AG08395 (cell line): ENCODE measurements at regions not wholly inside any gene's neighbourhood (a gene's known extent, or its start where the extent isn't known, plus 50 kb on each side); places are given as distances from the start of the nearest gene placed in this dataset.

Source experiments
- DNase-seq: peaks from one replicate; pipeline ENCODE4 v3.0.0; 2012; ENCODE audit warnings: mixed read lengths, low spot score

DNA sequence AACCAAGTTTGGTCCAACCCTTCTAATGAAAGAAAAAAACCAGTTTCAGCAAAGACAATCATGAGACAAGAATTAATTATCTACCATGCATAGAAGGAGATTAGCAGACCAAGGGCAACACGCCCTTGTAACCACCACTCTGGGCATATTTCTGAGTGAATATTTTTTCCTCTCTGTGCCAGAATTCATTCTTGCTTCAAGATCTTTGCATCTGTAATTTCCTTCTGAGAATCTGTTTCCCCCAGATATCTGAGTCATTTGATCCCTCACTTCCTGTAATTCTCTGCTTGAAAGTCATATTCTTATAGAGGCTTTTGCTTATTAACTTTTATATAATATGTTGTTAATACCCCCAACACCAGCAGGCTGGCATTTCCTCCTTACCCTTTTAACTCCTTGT lies 243.7 kb downstream of the SLC16A7 start:
- peak; percentile 5 for DNase-seq

DNA sequence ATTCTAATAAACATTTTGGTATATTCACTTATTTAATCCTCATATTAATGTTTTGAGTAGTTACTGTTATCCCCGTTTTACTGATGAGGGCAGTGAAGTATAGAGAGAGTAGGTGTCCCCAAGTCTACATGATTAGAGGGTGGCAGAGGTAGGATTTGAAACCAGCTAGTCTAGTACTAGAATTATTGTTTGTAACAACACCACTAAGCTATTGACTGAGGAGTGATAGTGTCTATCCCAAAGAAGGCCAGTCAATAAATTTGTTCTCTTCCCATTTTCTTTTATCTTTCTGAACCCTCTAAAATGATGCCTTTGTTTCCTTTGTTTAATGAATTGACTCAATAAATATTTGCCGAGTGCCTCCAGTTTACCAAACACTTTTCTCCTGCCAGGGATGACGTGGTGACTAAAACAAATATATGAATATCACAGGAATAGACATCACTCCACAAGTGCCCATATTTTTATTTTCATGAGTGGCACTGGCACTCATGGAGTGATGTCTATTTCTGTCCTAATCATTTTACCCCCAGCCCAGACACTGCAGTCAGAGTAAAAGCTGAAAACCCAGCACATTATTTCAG lies 247.5 kb downstream of the SLC16A7 start:
- no peak for DNase-seq

DNA sequence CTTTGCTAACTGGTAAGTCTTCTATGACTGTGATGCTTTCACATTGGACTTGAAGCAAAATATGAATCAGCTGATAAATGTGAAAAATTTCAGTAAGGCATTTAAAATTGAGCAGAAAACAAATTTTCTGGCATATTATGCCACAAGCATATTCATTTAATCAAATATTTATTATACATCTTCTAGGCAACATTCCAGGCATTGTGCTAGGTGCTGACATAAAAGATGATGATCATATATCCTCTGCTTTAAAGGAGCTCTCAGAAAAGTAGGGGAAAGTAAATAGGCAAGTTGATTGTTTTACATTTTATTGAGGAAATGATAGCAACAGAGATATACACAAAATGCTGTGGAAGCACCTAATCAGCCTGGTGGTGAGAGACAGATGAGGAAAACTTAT lies 248.9 kb downstream of the SLC16A7 start:
- no peak for DNase-seq

DNA sequence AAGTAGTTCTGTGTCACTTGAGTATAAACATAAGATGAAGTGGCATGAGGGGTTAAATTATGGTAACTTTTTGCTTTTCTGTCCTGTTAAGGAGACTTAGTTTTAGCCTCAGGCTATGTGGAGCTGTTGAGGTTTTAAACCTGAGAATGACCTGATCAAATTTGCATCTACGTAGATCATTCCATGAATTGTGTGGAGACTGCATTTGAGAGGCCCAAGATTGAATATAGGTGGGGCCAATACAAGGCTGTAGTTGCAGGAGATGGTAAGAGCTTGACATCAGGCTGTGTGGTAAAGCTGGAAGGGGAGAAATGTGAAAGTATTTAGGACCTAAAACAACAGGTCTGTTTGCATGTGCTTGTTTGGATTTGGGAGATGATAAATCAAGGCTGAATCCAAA lies 249.5 kb downstream of the SLC16A7 start:
- no peak for DNase-seq

DNA sequence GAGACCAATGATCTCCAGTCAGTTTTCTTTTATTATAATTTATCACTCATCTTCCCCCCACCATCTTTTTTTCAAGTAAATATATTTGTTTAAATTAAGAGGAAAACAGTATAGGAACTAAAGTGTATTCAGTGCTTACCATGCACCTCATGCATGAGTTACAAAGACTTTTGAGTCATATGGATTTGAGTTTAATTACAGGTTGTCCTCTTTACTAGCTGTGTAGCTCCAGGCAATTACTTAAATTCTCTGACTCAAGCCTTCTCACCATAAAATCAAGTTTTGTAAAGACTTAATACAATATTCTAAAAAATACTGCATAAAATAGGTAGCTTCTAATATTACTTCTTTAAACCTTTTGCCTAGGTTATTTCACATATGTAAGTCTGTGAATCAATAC lies 251.3 kb downstream of the SLC16A7 start:
- DNase-seq = no peak

DNA sequence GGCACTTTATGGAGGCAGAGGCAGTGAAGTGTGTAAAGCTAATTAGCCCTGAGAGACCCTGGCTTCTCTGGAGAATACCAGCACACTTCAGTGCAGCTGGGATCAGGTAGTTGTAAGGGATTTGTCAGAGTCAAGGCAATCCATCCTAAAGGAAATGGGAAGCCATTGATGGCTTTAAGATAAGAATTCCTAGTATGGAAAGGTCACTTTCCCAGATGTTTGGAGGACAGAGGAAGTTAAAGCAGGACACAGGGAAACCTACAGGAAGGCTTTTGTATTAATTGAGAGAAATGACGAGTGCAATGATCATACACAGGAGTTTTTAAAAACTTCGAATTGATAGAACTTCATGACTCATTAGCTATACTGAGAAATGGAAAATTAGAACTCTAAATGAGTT lies 254.4 kb downstream of the SLC16A7 start:
- DNase-seq = no peak

DNA sequence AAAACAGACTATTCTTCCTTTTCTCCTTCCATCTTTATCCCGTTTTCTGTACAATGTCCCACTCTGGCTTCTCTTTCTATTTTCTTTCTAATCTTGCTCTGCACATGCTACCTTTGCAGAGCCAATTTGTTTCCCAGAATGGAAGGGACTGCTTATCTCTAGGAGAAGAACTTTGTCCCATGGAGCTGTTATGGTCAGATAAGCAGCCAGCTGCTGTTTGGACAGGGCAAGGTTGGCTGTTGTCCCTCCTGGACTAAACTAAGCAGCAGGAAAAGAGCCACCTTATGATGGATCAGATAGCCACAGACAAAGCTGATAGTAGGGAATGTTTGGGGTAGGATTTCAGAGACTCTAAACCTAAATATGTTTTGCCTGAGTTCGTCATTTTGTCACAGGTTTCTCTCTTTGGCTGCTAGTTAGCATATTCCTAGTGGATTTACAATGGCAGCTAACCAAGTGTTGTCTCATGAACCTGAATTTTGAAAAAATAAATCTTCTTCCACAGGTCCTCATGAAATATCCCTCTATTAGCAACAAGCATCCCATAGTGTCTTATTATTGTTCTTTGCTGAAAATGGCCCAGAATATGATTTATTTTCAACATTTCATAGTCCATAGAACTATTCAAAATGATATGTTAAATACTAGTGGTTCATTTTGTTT lies 262.8 kb downstream of the SLC16A7 start:
- no peak for DNase-seq

DNA sequence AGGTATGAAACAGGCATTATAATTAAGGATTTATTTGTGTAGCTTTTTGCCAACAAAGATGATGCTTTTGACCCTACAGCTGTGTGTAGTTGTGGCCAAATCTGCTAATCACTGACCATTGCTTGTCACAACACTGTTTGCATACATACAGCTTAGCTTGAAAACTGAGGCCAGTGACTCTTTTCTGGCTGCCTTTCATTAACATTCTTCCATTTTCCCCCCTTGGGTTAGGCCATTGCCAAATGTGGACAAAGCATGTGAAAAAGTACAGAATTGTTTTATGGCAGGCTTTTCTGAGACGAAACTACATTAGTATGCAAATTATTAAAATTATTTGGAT lies 263.3 kb downstream of the SLC16A7 start:
- DNase-seq = no peak

DNA sequence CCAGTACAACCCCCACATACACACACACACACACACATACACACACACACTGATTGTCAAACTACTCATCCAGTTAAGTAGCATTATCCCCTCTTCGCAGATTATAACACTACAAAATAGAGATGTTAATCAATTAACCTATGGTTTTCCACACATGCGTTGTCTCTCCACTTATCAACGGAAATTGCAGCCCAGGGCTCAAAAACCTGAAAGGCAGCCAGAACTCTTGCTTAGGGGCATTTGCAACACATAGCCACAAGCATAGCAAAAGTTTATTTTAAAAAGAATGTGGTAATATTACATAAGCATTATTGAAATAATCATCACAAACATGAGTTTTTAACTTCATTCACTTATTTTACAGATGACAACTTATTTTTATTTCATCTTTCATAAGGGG lies 265.8 kb downstream of the SLC16A7 start:
- no peak for DNase-seq

DNA sequence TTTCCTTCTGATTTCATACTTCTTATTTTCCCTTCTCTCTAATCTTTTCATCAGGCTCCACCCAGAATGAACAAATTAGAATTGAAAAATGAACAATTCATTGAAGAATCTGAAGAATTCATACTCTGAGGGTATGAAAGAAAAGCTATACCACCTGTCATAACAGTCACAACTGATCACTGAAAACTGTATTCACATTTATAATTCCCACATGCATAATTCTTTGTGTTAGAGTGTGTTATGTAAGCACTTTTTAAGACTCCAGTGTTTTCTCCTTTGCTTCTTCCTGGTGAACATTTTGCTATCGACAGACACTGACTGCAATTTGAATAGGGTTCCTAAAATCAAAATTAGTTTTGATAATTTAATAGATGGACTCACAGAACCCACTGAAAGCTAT lies 271.2 kb downstream of the SLC16A7 start:
- no peak for DNase-seq

DNA sequence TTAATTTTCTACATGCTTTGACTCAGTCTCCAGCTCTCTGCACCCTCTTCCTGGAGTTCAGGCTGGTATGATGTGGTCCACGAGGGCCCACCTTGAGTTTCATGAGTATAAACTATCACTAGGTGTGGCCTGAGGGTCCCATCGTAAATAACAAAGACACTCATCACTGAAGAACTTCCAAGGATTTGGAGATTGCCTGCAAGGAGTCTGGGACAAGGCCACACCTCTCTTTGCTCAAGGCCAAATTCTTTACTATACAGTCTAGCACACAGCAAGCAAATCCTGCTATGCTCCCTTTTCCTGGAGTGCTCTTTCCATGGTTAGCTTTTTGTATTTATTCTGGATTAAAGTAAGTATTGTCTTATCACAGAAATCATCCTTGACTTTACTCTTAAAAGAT lies 271.9 kb downstream of the SLC16A7 start:
- no peak for DNase-seq

DNA sequence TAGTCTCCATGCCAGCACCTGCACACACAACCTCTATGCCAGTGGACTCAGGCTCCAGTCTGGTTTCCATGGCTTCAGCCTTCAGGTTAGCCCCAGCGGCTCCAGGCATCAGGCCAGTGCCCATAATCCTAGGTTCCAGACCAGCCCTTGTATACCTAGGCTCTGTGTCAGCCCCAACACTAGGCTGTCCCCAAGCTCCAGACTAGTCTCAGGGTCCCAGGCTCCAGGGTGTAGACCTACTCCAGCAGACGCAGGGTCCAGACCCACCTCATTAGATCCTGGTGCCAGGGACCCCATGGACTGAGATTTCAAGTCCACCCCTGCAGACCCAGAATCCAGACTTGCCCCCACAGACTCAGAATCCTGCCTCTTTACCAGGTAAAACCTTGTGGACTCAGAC lies 275.9 kb downstream of the SLC16A7 start:
- no peak for DNase-seq

DNA sequence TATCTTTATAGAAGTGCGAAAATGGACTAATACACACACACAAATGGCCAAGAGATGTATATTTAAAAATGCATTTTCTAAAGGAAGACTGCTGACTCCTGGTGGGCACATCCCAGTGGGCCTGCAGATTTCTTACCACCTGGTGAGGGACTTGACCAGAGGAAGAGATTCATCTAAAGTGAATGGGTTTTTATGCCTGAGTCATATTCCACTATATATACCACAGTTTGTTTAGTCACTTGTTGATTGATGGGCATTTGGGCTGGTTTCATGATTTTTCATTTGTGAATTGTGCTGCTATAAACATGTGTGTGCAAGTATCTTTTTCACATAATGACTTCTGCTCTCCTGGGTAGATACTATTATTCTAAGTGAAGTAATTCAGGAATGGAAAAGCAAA lies 277.3 kb downstream of the SLC16A7 start:
- DNase-seq = no peak

DNA sequence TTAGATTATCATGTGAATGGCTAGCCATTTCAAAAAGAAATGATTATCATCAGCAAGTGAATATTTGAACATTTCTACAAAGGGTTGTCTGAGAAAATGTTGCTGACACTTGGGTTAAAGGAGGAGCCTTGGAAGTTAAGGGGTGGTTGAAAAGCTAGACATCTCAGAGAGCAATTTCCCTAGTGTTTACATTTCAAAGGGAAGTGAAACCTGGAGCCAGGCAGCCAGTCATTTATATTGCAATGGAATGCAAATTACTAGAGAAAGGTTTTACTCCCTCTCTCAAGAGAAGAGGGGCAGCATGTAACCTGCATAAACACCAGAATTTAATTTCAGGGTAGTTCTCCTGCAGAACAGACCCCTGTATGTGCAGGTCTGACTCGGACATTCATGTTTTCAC lies 279.0 kb downstream of the SLC16A7 start:
- no peak for DNase-seq

DNA sequence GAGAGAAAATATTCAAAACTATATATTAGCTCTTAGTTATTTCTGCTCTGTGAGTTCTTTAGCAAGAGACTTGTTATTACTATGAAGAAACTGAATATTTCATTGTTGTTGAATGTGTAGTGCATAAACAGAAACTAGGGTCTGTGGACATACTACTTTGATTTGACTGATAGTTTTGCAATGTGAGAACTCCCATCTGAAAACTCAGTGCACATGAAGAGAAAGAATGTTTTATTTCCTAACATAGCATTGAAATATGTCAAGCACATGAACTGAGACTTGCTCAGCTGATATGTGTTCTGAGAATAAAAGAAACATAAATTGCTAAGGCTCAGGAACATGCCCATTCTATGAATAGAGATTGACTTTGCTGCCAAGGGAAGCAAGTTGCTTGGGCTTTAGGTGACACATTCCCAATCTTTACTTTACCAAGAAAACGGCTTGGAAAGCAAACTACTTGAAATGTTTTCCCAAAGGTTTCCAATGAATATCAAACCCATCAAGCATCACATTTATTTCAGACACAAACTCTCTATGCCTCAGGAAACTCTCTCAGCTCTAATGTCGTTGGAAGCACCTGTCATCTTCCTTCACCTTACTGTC lies 290.4 kb downstream of the SLC16A7 start:
- DNase-seq = no peak

DNA sequence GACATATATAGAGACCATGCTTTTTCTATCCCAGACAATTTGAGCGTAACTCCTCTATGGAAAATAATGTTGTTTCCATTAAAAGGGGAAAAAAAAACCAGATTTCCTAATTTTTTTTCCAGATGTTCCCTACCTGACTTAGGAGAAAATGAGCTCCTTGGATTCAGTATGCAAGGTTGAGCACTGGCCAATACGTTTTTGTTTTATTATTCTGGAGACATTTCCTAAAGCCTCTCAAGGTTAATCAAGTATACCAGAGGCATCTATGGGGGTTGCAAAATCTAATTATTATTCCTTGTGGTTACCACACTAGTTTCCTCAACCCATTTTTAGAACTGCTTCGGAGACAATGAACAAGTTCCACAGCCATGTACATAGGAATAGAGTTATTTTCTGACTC lies 291.3 kb downstream of the SLC16A7 start:
- DNase-seq = no peak

DNA sequence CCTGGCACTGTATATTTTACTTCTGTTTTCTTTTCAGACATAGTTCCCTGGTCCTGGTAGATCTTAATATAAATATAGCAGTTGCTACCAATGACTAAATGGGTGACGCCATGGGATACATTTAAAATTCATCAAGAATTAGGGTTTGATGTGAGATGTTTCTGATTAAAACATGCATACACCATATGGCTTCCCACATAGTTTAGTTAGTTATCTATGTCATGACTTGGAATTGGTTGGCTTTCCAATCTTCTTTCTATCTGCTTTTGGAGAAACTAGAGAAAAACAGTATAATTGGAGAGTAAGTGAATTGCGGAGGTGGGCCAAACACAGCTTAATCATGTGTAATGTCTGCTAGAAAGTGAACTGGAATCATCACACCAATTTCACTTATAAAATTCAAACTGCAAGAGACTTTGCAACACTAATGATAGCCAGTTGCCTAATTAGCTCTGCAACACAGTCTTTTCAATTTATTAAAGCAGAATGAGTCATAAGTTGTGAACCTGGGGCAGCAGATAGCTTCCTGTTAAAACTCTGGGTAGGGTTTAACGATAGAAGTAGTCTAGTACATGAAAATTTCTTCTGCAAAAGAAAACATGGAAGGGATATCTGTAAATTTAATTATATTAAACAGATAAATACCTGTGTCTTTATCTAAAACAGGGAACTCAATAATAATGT lies 295.2 kb downstream of the SLC16A7 start:
- no peak for DNase-seq

DNA sequence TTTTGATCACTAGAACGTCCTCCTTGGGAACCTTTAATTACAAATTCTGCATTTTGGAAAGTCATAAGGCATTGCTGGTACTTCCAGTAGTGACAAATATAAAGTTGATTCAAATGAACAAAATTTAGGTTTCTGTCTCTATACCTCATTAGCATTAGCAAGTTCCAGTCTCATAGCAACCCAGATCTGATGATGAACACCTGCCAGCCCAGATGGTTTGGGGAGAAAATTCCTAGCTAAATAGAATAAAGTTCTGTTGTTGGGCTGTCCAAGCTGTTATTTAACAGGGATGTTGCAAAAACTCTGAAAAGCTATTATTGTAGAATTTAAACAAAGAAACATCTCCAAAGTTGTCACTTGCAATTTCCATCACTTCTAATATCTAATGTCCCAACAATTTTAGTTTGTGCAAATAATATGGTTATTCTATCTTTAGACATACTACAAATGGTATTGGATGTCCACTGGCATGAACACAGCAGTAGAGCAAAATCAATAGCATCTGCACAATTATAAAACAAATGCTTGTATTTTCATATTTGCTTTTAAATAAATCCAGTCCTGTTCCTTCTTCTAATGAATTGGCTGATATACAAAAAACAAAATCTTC lies 299.4 kb downstream of the SLC16A7 start:
- DNase-seq = no peak

DNA sequence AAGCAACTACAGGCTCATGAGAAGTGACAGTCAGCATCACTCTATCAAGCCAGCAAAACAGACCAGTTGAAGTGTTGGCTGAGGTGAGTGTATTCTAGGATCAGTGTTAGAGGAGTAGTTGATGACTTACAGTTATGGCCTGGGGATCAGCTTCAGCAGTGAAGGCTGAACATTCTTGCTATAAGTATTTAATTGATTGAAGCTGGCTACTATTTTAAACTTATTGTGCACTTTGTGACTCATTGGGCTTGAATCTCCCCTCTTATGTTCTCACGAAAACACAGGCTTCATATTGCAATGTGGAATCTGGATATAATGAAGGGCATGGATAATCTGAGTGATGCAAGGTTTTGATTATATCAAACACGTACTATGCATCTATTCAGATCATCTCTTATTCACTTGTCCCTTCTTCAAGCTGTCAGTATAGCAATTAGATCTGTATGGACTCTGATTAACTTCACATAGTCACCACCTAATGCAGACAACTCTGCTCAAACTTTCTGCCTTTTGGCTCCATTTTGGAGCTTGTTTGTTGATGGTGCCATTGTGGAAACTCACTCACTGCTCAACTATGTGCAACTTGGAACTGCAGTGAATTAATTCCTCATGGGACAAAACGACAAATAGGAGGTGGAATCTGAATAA lies 309.2 kb downstream of the SLC16A7 start:
- DNase-seq = peak; percentile 74

DNA sequence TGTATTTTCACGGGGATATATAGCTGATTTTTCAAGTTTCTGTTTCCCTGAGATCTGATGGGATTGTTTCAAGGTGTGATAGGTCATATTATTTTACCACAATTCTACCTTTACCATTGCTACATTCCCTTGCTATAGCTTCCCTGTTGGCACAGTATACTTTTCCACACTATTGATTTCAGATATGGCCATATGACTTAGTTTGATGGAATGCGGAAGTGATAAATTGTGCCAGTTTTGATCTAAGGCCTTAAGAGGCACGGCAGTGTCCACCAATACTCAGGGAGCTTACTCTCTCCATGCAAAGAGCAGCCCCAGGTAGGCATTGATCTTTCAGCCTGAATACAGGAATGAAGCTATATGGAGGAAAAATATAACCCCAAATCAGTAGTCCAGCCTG lies 315.7 kb downstream of the SLC16A7 start:
- no peak for DNase-seq

DNA sequence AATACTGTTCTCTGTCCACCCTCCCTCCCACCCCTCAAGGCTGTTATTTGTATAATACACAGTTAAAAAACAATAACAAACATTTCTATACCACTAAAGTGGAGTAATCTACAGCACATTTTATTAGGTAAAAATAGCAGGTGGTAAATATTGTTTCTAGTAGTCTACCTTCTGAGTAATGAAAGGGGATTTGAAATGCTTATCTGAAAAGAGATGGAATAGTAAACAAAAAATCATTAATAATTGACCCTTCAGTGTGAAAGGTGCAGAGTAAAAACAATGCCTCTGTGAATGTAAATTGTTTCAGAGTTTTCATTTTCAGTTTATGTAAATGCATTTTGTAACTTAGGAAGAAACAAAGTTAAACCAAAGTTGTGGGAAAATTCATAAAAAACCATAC lies 321.2 kb downstream of the SLC16A7 start:
- no peak for DNase-seq

DNA sequence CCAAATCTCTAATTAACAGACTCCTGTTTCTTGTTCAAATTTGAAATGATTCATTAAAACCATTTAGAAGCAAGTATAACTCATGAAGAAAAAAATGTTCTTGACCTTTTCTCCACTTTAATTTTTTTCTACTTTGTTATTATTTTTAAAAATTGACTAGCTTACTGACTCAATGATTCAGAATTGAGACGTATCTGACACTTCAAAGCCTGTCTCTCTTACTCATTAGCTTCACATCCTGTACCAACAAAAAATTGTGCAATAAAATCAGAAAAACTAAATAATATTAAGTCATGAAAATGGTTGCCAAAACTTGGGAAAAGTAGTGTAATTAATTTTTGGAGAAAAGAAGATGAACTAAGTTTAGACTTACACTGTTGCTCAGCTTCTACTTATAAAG lies 331.2 kb downstream of the SLC16A7 start:
- no peak for DNase-seq

DNA sequence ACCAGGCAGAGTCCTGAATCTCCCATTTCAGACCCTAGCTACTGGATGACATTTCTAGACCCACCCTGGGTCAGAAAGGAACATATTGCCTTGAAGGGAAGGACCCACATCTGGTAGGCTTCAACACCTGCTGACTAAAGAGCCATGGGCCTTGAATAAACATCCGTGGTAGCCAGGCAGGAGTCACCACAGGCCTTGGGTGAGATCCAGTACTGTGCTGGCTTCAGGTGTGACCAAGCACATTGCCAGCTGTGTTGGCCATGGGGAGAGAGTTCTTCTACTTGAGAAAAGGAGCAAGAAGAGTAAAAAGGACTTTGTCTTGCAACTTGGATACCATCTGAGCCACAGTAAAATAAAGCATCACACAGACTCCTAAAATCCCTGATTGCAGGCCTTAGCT lies 332.6 kb downstream of the SLC16A7 start:
- no peak for DNase-seq
